ENCODE measurements at regions not wholly inside any gene's neighbourhood (a gene's known extent, or its start where the extent isn't known, plus 50 kb on each side); places are given as distances from the start of the nearest gene placed in this dataset.
"Not testable (repeated sequence)": the region's sequence is repeated elsewhere in the genome, so short reads cannot be mapped to it uniquely, and the experiment has no call there.

GRCh38 chr4:163077680-163078079 is 89.0 kb downstream of the NAF1 start:
- DNase-seq, result no peak

- DNase-seq, result no peak
Observed at GRCh38 chr4:163072222-163072621, 94.5 kb downstream of the NAF1 start.

GRCh38 chr4:163071308-163071707 is 95.4 kb downstream of the NAF1 start:
- no peak for DNase-seq

- no peak for DNase-seq
Observed at GRCh38 chr4:163070023-163070422, 96.7 kb downstream of the NAF1 start.

GRCh38 chr4:163063891-163064290 is 102.8 kb downstream of the NAF1 start:
- no peak for DNase-seq

- DNase-seq, result no peak
Observed at GRCh38 chr4:163048447-163048846, 118.2 kb downstream of the NAF1 start.

GRCh38 chr4:163042306-163042705 is 124.4 kb downstream of the NAF1 start:
- DNase-seq, result no peak

- no peak for DNase-seq
Observed at GRCh38 chr4:163017135-163017534, 149.6 kb downstream of the NAF1 start.

- DNase-seq, result no peak
Observed at GRCh38 chr4:163012816-163013215, 153.9 kb downstream of the NAF1 start.

GRCh38 chr4:163003979-163004378 is 162.7 kb downstream of the NAF1 start:
- DNase-seq, result no peak

GRCh38 chr4:162988530-162988929 is 178.2 kb downstream of the NAF1 start:
- DNase-seq, result no peak

- DNase-seq, result no peak
Observed at GRCh38 chr4:162985131-162985530, 181.6 kb downstream of the NAF1 start.

- no peak for DNase-seq
Observed at GRCh38 chr4:162984621-162985020, 182.1 kb downstream of the NAF1 start.

GRCh38 chr4:162981823-162982222 is 184.9 kb downstream of the NAF1 start:
- no peak for DNase-seq

- no peak for DNase-seq
Observed at GRCh38 chr4:162978398-162978797, 188.3 kb downstream of the NAF1 start.

- no peak for DNase-seq
Observed at GRCh38 chr4:162977788-162978187, 188.9 kb downstream of the NAF1 start.

- no peak for DNase-seq
Observed at GRCh38 chr4:162972661-162973330, 193.9 kb downstream of the NAF1 start.

- no peak for DNase-seq
Observed at GRCh38 chr4:162969194-162969593, 197.5 kb downstream of the NAF1 start.

GRCh38 chr4:162965978-162966377 is 200.7 kb downstream of the NAF1 start:
- DNase-seq, result not testable (repeated sequence)

- peak; percentile 9 for DNase-seq
Observed at GRCh38 chr4:162959046-162959445, 207.6 kb downstream of the NAF1 start.

- no peak for DNase-seq
Observed at GRCh38 chr4:162957521-162958143, 209.1 kb downstream of the NAF1 start.

- no peak for DNase-seq
Observed at GRCh38 chr4:162954976-162955375, 211.7 kb downstream of the NAF1 start.

GRCh38 chr4:162952232-162952631 is 214.5 kb downstream of the NAF1 start:
- no peak for DNase-seq

- no peak for DNase-seq
Observed at GRCh38 chr4:162945713-162946112, 221.0 kb downstream of the NAF1 start.

Data from tongue (tissue), 1 donor.